GM18907 (cell line): ENCODE measurements at regions not wholly inside any gene's neighbourhood (a gene's known extent, or its start where the extent isn't known, plus 50 kb on each side); places are given as distances from the start of the nearest gene placed in this dataset.

Source experiments
- ATAC-seq: cut with Tn5 transposase; IDR thresholded peaks from one replicate; pipeline ENCODE4 v1.9.1; 2021; ENCODE audit warnings: mild to moderate bottlenecking, moderate library complexity; ENCODE audit not compliant: unreplicated experiment

GRCh38 chr16:65666132-65666941 is 544.5 kb upstream of the CDH11 start:
- ATAC-seq = no peak

GRCh38 chr16:65665586-65665985 is 543.7 kb upstream of the CDH11 start:
- ATAC-seq = no peak

GRCh38 chr16:65663774-65664173 is 541.9 kb upstream of the CDH11 start:
- ATAC-seq = no peak

- no peak for ATAC-seq
These were observed 540.4 kb upstream of the CDH11 start for GRCh38 chr16:65662256-65662655.

GRCh38 chr16:65661558-65661957 is 539.7 kb upstream of the CDH11 start:
- no peak for ATAC-seq

GRCh38 chr16:65660390-65660789 is 538.5 kb upstream of the CDH11 start:
- no peak for ATAC-seq

- ATAC-seq = no peak
These were observed 537.9 kb upstream of the CDH11 start for GRCh38 chr16:65659758-65660157.

- ATAC-seq = no peak
These were observed 536.9 kb upstream of the CDH11 start for GRCh38 chr16:65658787-65659220.

GRCh38 chr16:65658349-65658748 is 536.5 kb upstream of the CDH11 start:
- ATAC-seq = no peak

GRCh38 chr16:65657556-65657955 is 535.7 kb upstream of the CDH11 start:
- no peak for ATAC-seq

- ATAC-seq = no peak
These were observed 535.2 kb upstream of the CDH11 start for GRCh38 chr16:65657071-65657494.

GRCh38 chr16:65655802-65656201 is 533.9 kb upstream of the CDH11 start:
- no peak for ATAC-seq

- no peak for ATAC-seq
These were observed 526.2 kb upstream of the CDH11 start for GRCh38 chr16:65648101-65648500.

- ATAC-seq = no peak
These were observed 523.0 kb upstream of the CDH11 start for GRCh38 chr16:65644821-65645220.

- no peak for ATAC-seq
These were observed 520.0 kb upstream of the CDH11 start for GRCh38 chr16:65641762-65642289.

- ATAC-seq = no peak
These were observed 519.3 kb upstream of the CDH11 start for GRCh38 chr16:65641049-65641761.

GRCh38 chr16:65634833-65635232 is 513.0 kb upstream of the CDH11 start:
- no peak for ATAC-seq

- no peak for ATAC-seq
These were observed 512.4 kb upstream of the CDH11 start for GRCh38 chr16:65634291-65634690.

- ATAC-seq = no peak
These were observed 502.8 kb upstream of the CDH11 start for GRCh38 chr16:65624666-65625065.

- ATAC-seq = no peak
These were observed 502.4 kb upstream of the CDH11 start for GRCh38 chr16:65624229-65624628.

GRCh38 chr16:65622871-65623270 is 501.0 kb upstream of the CDH11 start:
- ATAC-seq = no peak

- ATAC-seq = no peak
These were observed 500.3 kb upstream of the CDH11 start for GRCh38 chr16:65622151-65622550.
